Neuronal stem cell (in vitro differentiated cells): ENCODE measurements at regions not wholly inside any gene's neighbourhood (a gene's known extent, or its start where the extent isn't known, plus 50 kb on each side); places are given as distances from the start of the nearest gene placed in this dataset.

Source experiments
- DNase-seq: peaks from one replicate; pipeline ENCODE4 v3.0.0-alpha.2; 2013; ENCODE audit warnings: low spot score
- H2AFZ ChIP-seq: one replicate; pipeline ENCODE4 v1.6.1; 2013; ENCODE audit warnings: mild to moderate bottlenecking, low read length, inconsistent platforms
- H2AK5ac ChIP-seq: 2 replicates; pipeline ENCODE4 v1.6.1; 2013; ENCODE audit warnings: low read depth, mild to moderate bottlenecking, inconsistent platforms, low read length, moderate library complexity, mixed read lengths
- H2BK120ac ChIP-seq: 2 replicates; pipeline ENCODE4 v1.6.1; 2013; ENCODE audit warnings: low read depth, mild to moderate bottlenecking, inconsistent platforms, low read length, moderate library complexity, mixed read lengths
- H2BK12ac ChIP-seq: one replicate; pipeline ENCODE4 v1.6.1; 2013; ENCODE audit warnings: low read length, inconsistent platforms
- H2BK15ac ChIP-seq: 2 replicates; pipeline ENCODE4 v1.6.1; 2013; ENCODE audit warnings: mild to moderate bottlenecking, low read length, inconsistent platforms, mixed read lengths
- H2BK5ac ChIP-seq: one replicate; pipeline ENCODE4 v1.6.1; 2013; ENCODE audit warnings: inconsistent platforms, mild to moderate bottlenecking, low read length, moderate library complexity
- H3K14ac ChIP-seq: one replicate; pipeline ENCODE4 v1.6.1; 2013; ENCODE audit warnings: low read length, inconsistent platforms
- H3K18ac ChIP-seq: 2 replicates; pipeline ENCODE4 v1.6.1; 2013; ENCODE audit warnings: low read length, inconsistent platforms
- H3K23ac ChIP-seq: 2 replicates; pipeline ENCODE4 v1.6.1; 2013; ENCODE audit warnings: low read depth, mild to moderate bottlenecking, mixed read lengths, low read length, inconsistent platforms; ENCODE audit not compliant: poor library complexity
- H3K27ac ChIP-seq: replicated peaks from 3 replicates; pipeline ENCODE4 v1.5.1; 2013; ENCODE audit warnings: low read length, inconsistent platforms
- H3K27me3 ChIP-seq, 3 experiments: 2 replicates each; pipeline ENCODE4 v1.6.1; 2013; ENCODE audit warnings: low read length in 3 of 3, mild to moderate bottlenecking in 2 of 3, inconsistent platforms in 1 of 3, low read depth in 1 of 3, mixed read lengths in 1 of 3, moderate library complexity in 1 of 3; ENCODE audit not compliant: control insufficient read depth in 3 of 3, insufficient read depth in 3 of 3
- H3K36me3 ChIP-seq, 2 donors: replicated peaks in 1 of 2; 2 replicates each; pipeline ENCODE4 v1.6.1; 2013; ENCODE audit warnings: low read length in 2 of 2; ENCODE audit not compliant: control insufficient read depth in 2 of 2, insufficient read depth in 2 of 2
- H3K4ac ChIP-seq: 2 replicates; pipeline ENCODE4 v1.6.1; 2013; ENCODE audit warnings: inconsistent platforms, mild to moderate bottlenecking, low read length, moderate library complexity
- H3K4me1 ChIP-seq, 2 donors: 1 replicate in 1 of 2; 2 replicates in 1 of 2; pipeline ENCODE4 v1.6.1; 2013; ENCODE audit warnings: low read length in 2 of 2, low read depth in 1 of 2; ENCODE audit not compliant: control insufficient read depth in 2 of 2, insufficient read depth in 1 of 2
- H3K4me2 ChIP-seq: one replicate; pipeline ENCODE4 v1.6.1; 2013; ENCODE audit warnings: mild to moderate bottlenecking, low read length, inconsistent platforms; ENCODE audit not compliant: insufficient read depth, poor library complexity, severe bottlenecking
- H3K4me3 ChIP-seq, 2 donors: 2 replicates each; pipeline ENCODE4 v1.5.1; 2013; ENCODE audit warnings: low read length in 2 of 2, mild to moderate bottlenecking in 2 of 2, inconsistent platforms in 1 of 2, moderate library complexity in 1 of 2
- H3K79me1 ChIP-seq: one replicate; pipeline ENCODE4 v1.6.1; 2013; ENCODE audit warnings: low read depth, mild to moderate bottlenecking, inconsistent platforms, low read length, moderate library complexity
- H3K9ac ChIP-seq: one replicate; pipeline ENCODE4 v1.6.1; 2013; ENCODE audit warnings: mild to moderate bottlenecking, low read depth, low read length, inconsistent platforms; ENCODE audit not compliant: poor library complexity
- H3K9me3 ChIP-seq, 2 donors: replicated peaks in 1 of 2; 2 replicates each; pipeline versions ENCODE3 to v1.6.1; 2013; ENCODE audit warnings: low read length in 2 of 2, mild to moderate bottlenecking in 2 of 2, inconsistent platforms in 1 of 2, low read depth in 1 of 2, mixed read lengths in 1 of 2, moderate library complexity in 1 of 2; ENCODE audit not compliant: control insufficient read depth in 2 of 2, insufficient read depth in 1 of 2
- H4K8ac ChIP-seq: one replicate; pipeline ENCODE4 v1.6.1; 2013; ENCODE audit warnings: low read depth, mild to moderate bottlenecking, inconsistent platforms, low read length, moderate library complexity
- H4K91ac ChIP-seq: one replicate; pipeline ENCODE4 v1.6.1; 2013; ENCODE audit warnings: low read length, low read depth, mild to moderate bottlenecking, inconsistent platforms; ENCODE audit not compliant: poor library complexity
- WGBS, 2 donors: extraction: QIAGEN DNeasy Blood & Tissue Kit; methylation state at CpG; one replicate each; pipeline ENCODE4 v1.1.7; 2013; ENCODE audit warnings: missing lambda C conversion rate in 2 of 2, mixed read lengths in 1 of 2; ENCODE audit not compliant: insufficient read length in 2 of 2, insufficient replicate concordance in 1 of 2; ENCODE audit errors: extremely low coverage in 2 of 2; 5-methylcytosine and 5-hydroxymethylcytosine counted together

DNA sequence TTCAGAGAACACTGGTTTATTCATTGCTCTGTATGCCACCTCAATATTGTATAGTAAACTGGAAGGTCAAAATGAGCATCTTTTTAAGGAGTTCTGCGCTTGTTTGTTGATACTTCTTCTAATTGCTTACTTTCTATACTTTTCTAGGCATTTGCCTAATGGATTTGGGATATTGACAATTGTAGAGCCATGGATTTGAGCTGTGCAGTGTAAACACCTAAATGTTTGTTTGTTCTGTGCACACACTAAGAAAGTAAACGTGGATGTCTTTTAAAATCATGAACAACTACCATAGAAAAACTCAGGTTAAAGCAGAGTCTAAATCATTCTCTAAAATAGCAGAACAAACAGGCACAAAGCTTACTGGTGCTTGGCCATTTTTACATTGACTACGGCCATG is 436.6 kb upstream of the GBE1 start:
- no peak overlapping the region for H3K4me3 ChIP-seq
- H4K8ac ChIP-seq, result no peak overlapping the region
- DNase-seq, result no peak
- H3K36me3 ChIP-seq, result no peaks in the 10 kb centered on the region
- H3K27me3 ChIP-seq, result no peaks in the 10 kb centered on the region
- H2BK5ac ChIP-seq, result no peak overlapping the region
- H2BK12ac ChIP-seq, result no peak overlapping the region
- no peak overlapping the region for H3K4ac ChIP-seq
- H3K18ac ChIP-seq, result no peak overlapping the region
- no peak overlapping the region for H3K4me2 ChIP-seq
- no peaks in the 10 kb centered on the region for H3K9me3 ChIP-seq
- no peaks in the 10 kb centered on the region for H3K4me1 ChIP-seq
- H2BK120ac ChIP-seq, result no peak overlapping the region
- H2AK5ac ChIP-seq, result no peak overlapping the region
- WGBS, 2 donors, result no CpG with 5 or more reads among the region's 3 CpGs
- H3K14ac ChIP-seq, result no peak overlapping the region
- no peak overlapping the region for H3K27ac ChIP-seq
- no peak overlapping the region for H4K91ac ChIP-seq
- no peak overlapping the region for H2AFZ ChIP-seq
- no peaks in the 10 kb centered on the region for H3K79me1 ChIP-seq
- H3K9ac ChIP-seq, result no peak overlapping the region
- no peak overlapping the region for H2BK15ac ChIP-seq
- no peak overlapping the region for H3K23ac ChIP-seq

DNA sequence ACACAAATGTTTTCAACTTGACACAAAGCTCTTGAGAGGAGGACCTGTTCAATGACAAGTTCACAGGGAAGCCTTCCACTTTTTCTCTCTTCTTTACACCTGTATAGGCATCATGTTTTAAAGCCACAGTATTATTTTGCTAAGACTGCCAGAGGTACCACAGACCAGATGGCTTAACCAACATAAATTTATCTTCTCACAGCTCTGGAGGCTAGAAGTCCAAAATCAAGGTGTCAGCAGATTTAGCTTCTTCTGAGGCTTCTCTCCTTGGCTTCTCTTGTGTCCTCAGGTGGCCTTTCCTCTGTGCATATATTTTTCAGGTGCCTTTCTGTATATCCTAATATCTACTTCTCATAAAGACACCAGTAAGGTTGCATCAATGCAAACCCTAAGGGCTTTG is 435.2 kb upstream of the GBE1 start:
- H3K36me3 ChIP-seq, result no peaks in the 10 kb centered on the region
- H3K4me3 ChIP-seq, result no peak overlapping the region
- no peak overlapping the region for H3K18ac ChIP-seq
- no peak overlapping the region for H2BK120ac ChIP-seq
- no peaks in the 10 kb centered on the region for H3K79me1 ChIP-seq
- H3K9ac ChIP-seq, result no peak overlapping the region
- no peaks in the 10 kb centered on the region for H3K9me3 ChIP-seq
- no peak overlapping the region for H3K23ac ChIP-seq
- H4K91ac ChIP-seq, result no peak overlapping the region
- H2BK15ac ChIP-seq, result no peak overlapping the region
- no peak overlapping the region for H2AK5ac ChIP-seq
- no peak overlapping the region for H3K27ac ChIP-seq
- no peaks in the 10 kb centered on the region for H3K4me1 ChIP-seq
- no peak overlapping the region for H4K8ac ChIP-seq
- H3K27me3 ChIP-seq, result no peaks in the 10 kb centered on the region
- H3K14ac ChIP-seq, result no peak overlapping the region
- no peak overlapping the region for H3K4ac ChIP-seq
- H3K4me2 ChIP-seq, result no peak overlapping the region
- no peak overlapping the region for H2AFZ ChIP-seq
- no peak for DNase-seq
- H2BK12ac ChIP-seq, result no peak overlapping the region
- no peak overlapping the region for H2BK5ac ChIP-seq

DNA sequence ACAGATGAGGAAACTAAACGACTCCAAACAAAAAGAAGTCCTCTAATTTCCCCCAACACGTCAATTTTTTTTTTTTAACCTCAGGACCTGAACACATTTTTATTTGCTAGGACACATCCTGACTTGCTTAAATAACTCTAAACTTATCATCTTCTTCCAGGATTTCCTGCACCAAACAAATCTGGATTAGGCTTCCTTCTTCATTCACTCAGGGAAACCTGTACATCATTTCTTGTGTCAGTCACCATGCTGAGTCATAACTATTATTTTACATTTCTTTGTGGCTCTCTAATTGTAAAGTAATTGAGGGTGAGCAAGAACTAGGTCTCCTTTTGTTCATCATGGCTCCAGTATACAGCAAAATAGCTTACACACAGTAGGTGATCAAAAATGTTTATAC is 433.4 kb upstream of the GBE1 start:
- H3K14ac ChIP-seq, result no peak overlapping the region
- H3K18ac ChIP-seq, result no peak overlapping the region
- H2BK120ac ChIP-seq, result no peak overlapping the region
- DNase-seq, result no peak
- no peak overlapping the region for H3K4ac ChIP-seq
- H3K36me3 ChIP-seq, result no peaks in the 10 kb centered on the region
- no peak overlapping the region for H3K4me2 ChIP-seq
- H3K4me1 ChIP-seq, result no peaks in the 10 kb centered on the region
- no peak overlapping the region for H2BK5ac ChIP-seq
- H2BK12ac ChIP-seq, result no peak overlapping the region
- no peaks in the 10 kb centered on the region for H3K27me3 ChIP-seq
- H4K8ac ChIP-seq, result no peak overlapping the region
- no peak overlapping the region for H4K91ac ChIP-seq
- H3K9me3 ChIP-seq, result no peaks in the 10 kb centered on the region
- WGBS, 2 donors, result no CpG with 5 or more reads among the region's 2 CpGs
- no peak overlapping the region for H3K23ac ChIP-seq
- H3K27ac ChIP-seq, result no peak overlapping the region
- no peaks in the 10 kb centered on the region for H3K79me1 ChIP-seq
- no peak overlapping the region for H2AFZ ChIP-seq
- no peak overlapping the region for H3K9ac ChIP-seq
- no peak overlapping the region for H2AK5ac ChIP-seq
- H2BK15ac ChIP-seq, result no peak overlapping the region
- no peak overlapping the region for H3K4me3 ChIP-seq

DNA sequence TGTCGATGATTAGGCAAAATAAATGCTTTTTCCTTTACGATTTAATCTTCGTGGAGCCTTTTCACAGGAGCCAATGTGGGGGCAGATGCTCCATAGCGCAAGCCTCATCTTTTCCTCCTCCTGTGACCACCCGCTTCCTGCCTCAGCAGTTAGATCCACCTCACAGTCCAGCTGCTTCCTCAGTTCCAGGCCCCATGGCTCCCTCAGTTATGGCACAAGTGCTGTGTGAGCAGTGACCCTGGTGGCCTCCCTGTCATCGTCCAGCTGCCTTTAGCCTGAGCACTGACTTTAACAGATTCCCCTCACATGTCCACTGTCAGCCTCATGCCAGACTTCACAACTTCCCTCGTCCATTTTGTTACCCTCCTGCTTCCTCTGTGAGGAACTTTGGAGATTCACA is 424.6 kb upstream of the GBE1 start:
- Histone ChIP-seq H2BK5ac (no peak overlapping the region), H2BK15ac (no peak overlapping the region), H3K27me3 (no peaks in the 10 kb centered on the region), H3K9ac (no peak overlapping the region), H3K9me3 (no peaks in the 10 kb centered on the region), H2AK5ac (no peak overlapping the region), H4K91ac (no peak overlapping the region), H3K4me2 (no peak overlapping the region), H3K4ac (no peak overlapping the region), H3K4me3 (no peak overlapping the region), H3K18ac (no peak overlapping the region), H3K4me1 (no peaks in the 10 kb centered on the region), H3K27ac (no peak overlapping the region), H3K36me3 (no peaks in the 10 kb centered on the region), H2AFZ (peak overlapping the region; percentile 68), H2BK120ac (no peak overlapping the region), H4K8ac (no peak overlapping the region), H3K14ac (no peak overlapping the region), H3K79me1 (no peaks in the 10 kb centered on the region), H3K23ac (no peak overlapping the region), H2BK12ac (no peak overlapping the region)
- no CpG with 5 or more reads among the region's 7 CpGs for WGBS, 2 donors
- no peak for DNase-seq
